Left lobe of liver (tissue), 2 donors: ENCODE measurements at regions not wholly inside any gene's neighbourhood (a gene's known extent, or its start where the extent isn't known, plus 50 kb on each side); places are given as distances from the start of the nearest gene placed in this dataset.
"Not testable (repeated sequence)": the region's sequence is repeated elsewhere in the genome, so short reads cannot be mapped to it uniquely, and the experiment has no call there.

ENCODE experiments used
- ATAC-seq: fragments of 200-7000 bp; cut with Tn5 transposase; one replicate; pipeline ENCODE4 v1.9.1; 2020; ENCODE audit warnings: mild to moderate bottlenecking, moderate library complexity
- DNase-seq: peaks from one replicate; pipeline ENCODE4 v3.0.0-alpha.2; 2020; ENCODE audit warnings: low spot score
- donor health status: DM: no; HTN: no; CAD: no; lungs with moderate emphysema.
- donor health status: DM: no; HTN: yes; CAD: no.

DNA sequence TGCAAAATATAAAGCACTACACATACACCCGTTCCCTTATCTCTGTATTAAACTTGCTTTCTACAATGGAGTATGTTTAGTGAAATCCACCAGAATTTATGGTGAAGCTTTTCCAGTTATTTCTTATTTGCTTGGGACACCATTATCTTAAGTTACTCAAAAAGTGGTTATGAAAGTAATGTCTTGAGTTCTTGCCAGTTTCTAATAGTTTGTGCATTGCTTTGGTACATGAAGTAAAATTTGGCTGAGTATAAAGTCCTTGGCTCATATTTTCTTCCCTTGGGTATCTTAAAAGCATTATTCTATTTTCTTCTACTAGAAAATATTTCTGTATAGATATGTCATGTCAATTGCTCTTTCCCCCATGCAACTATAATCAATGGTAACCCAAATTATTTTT is 85.2 kb downstream of the POLR1F start:
- no peak for DNase-seq
- no peak for ATAC-seq

DNA sequence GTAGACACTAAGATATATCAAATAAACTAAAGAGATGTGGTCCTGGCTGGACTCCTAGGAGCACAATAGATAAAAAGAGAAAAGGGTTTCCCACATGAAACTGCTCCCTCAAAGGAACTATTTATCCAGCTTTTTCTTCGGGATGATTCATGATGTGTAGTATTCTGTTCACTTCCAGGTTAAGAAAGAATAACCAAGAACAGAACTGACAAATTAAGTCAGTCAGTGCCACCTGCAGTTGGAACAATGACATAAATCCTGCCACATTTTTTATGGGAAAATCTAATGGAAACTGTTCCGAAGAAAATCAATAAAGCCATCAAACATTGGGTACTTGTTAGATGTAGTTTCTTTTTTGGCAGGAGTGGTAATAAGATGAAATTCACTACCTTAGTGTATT is 87.1 kb downstream of the POLR1F start:
- ATAC-seq (no peak), DNase-seq (no peak)

DNA sequence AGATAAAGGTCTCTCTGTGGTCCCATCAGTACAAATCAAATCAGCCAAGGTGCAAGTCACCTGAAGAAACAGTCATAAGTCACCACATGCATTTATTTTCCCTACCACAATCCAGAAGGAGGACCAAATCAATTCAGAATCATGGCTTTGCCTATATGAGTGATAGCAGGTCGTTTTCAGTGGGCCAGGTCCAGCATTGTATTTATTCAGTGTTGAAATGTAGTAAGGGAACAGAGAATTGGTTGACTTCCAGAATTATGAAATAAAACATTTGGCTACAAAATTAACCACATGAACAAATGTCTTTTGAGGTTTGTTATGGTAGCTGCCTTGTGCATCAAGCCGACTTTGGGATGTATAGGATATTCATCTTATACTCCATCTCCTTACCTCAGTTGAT is 88.4 kb downstream of the POLR1F start:
- DNase-seq: no peak

DNA sequence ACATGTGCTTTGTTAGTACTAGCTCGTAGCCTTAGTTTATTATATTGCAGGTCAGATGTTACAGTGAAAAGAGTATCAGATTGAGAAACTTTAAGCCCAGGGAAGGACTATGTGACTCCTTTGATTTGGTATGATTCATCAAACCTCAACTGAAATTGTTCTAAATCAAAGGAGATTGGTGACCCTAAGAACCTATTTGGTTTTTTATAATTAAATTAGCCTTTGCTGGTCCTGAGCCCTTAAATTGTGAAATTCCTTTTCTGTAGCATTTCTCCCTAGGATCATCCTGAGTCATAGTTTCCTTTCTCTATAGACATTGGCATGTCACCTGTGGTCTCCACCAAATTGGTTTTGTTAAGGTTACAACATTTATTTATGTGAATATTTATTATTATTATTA is 89.7 kb downstream of the POLR1F start:
- ATAC-seq (no peak), DNase-seq (no peak)

More for the DNA sequence above, 88.4 kb downstream of the POLR1F start:
- ATAC-seq: no peak

DNA sequence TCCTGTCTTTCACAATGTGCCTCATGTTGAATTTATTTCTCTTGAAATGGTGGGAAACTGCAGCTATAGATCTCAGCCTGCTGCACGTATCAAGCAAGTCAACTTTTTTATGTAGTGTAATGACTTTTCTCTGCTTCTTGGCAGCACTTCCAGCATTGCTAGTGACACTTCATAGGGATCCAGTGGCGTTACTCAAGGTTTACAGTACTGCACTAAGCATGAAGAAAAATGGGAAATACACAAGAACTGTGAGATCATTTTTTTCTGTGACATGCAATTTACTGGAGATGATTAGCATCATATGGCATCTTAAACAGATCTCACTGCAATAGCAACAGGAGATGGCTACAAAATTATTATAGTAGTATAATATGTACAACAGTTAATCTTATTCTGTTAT is 90.9 kb downstream of the POLR1F start:
- ATAC-seq (no peak), DNase-seq (no peak)

DNA sequence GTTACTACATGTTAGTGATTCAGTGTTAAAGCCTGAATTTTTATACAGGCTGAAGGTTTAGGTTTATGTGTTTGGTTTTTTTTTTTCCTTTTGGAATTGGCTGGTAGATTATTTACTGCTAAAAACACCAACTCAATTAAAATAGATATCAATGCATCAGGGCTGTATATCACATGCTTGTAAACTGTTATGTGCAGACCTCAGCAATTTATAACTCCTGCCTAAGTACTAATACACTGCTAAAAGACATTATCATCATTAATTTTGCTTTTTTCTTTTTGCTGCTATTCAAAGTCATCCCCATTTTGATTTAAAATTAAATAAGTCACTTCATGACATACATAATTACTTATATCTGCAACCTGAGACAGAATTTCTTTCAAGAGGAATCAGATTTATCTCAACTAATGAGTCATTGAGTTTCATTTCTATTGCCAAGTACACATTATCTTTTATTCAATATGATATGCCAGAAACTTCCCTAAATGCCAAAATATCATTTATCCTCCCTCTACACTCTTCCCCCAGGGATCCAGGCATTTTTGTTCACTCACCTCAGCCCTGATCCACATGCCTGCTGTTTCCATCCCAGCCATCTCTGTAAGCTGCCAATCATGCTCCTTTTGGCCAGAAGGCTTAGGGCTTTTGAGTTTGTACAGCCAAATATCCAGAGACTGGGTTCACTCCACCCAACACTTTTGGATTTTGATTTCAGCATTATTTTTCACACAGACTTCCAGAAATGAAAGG is 98.5 kb downstream of the POLR1F start:
- ATAC-seq: no peak

DNA sequence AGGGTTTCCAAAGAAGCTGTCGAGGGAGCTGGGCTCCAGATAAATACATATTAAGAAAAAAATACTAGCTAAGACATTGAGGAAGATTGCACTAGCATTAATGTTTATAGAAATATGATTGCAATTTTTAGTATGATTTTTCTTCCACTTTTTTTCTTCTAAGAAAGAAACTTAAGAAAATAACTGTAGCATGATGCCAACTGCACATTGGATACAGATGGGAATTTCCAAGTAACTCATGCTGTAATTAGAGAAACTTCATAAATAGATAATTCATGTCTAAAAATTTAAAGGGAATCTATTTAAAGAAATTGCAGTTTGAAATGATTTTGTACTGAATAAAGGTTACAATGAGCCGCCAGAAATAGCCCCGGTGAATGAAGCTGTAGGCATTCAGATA is 119.4 kb downstream of the POLR1F start:
- no peak for DNase-seq
- no peak for ATAC-seq

More for the DNA sequence above, 98.5 kb downstream of the POLR1F start:
- no peak for DNase-seq

DNA sequence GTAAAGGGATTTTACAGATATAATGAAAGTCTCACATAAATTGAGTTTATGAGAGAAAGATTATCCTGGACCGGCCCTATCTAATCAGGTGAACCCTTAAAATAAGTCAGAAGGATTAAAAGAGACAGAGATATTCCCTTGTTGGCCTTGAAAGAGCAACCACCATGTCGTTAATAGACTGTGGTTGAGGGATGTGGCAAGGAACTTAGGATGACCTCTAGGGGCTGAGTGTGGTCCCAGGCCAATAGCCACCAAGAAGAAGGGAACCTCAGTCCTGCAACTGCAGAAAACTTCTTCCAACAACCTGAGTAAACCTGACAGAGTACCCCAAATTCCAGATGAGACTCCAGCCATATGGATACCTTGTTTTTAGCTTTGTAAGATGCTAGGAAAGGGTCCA is 121.5 kb downstream of the POLR1F start:
- DNase-seq (no peak), ATAC-seq (no peak)

DNA sequence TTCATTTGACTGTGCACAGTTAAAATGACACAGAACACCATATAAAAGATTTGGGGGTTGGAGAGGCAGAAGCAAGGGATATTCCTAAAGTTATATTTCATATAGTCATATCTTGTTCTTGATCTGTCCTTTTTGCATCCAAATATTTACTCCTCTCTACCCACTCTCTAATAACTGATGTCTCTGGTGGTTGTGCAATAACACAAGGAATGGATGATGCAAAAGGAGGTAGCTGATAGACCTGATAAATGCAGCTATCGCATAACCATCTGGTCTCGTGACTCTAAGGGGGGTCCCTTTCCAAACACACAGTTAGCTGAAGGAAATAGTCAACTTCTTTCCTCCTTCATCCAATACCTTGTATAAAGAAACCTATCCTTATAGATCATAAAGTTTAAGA is 123.1 kb downstream of the POLR1F start:
- no peak for ATAC-seq
- no peak for DNase-seq

DNA sequence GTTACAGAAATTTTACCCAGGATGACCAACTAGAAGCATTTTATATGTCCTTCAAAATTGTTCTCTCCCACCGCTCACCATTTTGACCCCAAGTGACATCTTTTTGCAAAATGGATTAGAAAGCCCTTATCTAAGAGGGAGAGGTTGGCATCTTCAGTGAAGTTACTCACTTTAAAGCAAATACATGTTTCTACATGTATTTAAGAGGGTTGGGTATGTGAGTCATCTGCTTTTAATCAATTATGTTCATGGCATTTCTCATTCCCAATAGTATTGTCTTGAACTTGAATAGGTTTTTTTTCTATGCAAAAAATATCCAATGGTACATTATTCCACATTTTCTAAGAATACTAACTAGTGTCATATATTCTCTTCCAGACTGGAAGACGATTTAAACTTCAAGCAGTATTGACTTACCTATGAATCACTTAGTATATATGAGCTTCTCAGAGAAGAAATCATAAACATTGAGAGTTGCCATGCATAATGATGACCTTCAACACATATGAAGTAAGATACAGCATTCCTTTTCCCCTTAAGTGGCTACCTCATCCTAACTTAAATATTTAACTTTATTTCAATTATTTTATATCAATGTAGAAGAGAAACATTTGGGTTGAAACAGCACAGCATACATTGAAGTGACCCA is 132.8 kb downstream of the POLR1F start:
- no peak for DNase-seq
- ATAC-seq: no peak

DNA sequence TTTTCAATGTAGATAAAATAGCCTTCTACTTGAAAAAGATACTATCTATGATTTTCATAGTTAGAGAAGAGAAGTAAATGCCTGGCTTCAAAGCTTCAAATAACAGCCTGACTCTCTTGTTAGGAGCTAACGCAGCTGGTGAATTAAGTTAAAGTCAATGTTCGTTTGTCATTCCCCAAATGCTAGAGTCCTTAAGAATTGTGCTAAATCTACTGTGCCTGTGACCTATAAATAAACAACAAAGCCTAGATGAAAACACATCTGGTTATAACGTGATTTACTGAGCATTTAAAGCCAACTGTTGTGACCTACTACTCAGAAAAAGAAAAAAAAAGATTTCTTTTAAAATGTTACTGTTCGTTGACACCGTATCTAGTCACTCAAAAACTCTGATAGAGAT is 134.7 kb downstream of the POLR1F start:
- ATAC-seq: no peak
- DNase-seq: no peak

DNA sequence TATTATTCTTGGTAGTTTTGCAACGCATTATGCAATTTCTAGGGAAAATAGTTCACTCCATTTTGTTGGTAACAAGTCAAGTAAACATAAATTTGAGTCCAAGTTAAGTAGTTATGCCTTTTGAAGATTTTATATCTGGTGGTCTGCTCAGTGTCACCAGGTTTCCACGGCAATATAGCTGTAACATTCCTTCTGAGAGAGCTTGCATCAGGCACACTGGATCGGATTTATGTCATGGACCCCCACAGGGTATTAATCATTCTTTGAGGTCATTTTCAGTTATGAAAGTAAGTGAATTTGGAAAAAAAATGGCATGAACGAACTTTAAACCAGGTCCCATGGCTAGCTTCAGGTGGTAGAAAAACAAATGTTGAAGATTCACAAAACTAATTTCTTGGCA is 136.3 kb downstream of the POLR1F start:
- ATAC-seq: no peak
- DNase-seq: no peak

DNA sequence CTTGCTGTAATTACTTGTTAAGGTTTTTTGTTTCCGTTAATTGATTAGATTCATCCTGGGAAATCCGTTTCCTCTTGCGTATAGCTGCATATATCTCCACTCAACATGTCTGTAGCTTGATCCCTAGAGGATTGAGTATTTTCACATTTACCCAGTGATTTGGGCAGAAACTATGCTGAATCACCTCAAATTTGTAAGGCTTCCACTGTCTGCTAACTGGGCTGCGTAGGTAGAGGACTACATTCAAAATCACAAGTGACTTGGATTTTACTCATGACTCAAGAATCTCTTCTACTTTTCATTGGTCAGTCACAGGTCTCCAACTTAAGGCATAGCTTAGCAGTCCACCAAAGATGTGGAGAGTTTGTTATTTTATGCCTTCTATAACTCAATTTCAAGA is 141.8 kb downstream of the POLR1F start:
- DNase-seq: no peak
- ATAC-seq: no peak

DNA sequence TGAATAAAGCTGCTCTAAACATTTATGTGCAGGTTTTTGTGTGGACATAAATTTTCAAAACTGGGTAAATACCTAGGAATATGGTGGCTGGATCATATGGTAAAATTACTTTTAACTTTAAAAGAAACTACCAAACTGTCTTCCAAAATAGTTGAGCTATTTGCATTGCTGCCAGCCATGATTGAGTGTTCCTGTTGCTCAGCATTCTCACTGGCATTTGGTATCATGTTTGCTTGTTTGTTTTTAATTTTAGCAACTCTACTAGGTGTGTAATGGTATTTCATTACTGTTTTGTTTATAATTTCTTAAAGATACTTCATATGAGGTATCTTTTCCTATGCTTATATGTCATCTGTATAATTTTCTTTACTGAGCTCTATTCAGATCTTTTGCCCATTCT is 143.2 kb downstream of the POLR1F start:
- DNase-seq: no peak
- ATAC-seq: no peak

DNA sequence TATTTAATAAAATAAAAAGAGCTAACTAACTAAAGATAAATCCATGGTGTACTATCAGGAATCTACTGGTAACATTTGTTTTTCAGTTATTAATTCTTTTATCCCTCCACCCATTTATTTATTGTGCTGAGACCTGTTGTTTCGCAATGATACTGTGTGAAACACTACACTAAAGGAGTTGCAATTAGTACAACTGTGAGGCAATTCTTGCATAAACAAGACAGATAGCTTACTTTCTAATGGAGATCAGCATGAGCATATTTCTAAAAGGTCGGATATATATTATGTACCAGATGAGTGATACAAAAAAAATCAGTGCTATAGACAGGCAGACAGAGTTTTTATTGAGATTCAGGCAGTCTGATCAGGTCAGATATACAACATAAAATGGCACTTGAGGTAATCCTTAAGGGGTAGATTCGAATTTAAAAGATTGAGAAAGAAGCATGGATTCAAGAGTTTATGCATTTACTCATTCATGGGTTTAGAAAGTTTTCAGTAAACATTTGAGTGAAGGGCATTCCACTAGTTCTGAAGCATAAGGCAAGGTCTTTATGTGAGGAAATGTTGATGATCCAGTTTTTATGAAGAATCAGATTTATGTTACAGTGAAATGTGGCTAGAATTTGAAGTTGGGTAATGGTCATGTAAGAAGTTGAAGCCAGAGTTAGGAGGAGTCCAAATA is 147.6 kb downstream of the POLR1F start:
- DNase-seq (no peak), ATAC-seq (no peak)

DNA sequence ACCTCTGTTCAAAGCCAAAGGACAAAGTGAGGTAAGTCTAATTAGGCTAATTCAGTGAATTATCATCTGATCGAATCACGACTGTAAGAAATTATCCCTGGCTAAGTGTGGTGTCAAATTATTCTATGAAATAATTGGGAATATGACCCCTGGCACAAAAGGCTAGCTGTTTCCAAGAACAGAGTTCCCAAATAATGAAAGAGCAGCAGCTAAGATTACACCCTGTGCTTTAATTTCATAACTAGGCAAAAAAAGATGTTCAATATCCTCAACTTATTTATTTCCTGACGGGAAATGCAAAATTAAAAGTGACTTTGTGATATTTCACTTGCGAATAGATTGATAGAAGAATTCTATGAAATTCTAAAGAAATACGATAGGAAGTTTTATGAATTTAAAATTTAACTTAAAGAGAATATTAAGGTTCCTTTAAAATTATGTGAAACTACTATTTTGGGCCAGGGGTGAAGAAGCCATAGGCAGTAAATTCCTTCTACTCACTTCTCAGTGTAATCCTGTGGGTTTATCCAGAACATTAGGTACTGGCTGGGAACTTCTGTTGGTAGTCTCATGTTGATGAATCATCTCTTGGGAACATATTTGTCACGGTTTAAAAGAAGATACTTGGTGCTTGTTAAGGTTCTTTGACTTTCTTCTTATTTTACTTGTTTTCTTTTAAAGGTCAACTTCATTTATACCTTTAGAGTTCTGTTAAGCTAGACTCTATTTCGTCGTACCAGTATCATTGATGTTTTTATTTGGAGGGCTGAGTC is 148.5 kb downstream of the POLR1F start:
- ATAC-seq: no peak
- no peak for DNase-seq

DNA sequence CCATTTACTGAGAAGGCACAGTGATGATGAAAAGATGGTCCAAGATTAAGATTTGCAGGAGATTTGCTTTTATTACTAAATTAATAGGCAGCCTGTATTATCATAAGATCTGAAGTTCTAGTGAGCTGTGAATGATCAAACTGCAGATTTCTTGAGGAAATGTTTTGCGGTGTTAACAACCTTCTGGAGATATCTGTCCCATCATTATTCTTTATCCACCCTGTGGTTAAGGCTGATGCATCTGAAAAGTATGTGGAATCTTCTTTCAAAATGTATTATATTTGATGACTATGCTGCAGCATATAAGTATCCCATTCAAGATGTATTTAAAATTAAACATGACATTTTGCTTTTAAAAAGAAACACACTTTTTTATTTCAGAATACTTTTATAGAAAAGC is 150.3 kb downstream of the POLR1F start:
- ATAC-seq: no peak

DNA sequence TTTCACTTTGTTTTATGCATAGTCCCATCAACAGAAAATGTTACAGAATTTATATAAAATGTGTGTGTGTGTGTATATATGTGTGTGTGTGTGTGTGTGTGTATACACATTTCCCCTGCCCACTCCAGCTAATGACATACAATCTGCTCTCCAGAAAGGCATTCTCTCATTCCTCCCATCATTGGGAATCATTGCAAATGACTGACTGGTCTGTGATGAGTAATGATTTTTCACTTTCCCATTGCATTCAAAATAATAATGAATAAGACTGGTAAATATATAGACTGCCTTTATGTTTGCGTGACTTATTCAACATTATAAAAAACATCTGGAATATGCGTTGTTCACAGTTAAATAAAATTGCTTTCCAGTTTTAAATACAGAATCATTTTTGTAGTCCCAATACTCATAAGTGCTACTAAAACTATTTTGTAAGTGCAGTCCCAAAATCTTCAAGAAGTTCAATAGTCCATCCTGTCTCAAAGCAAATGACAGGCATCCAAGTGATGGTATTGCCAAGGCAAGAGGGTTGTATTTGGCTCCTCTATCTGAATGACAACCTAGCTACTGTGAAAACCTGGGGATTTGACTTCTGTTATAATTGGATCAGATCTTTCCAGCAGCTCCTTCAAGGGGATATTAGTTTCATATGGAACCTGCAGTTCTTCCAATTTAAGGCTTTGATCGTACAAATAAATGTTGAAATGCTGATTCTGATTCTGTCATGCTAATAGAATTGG is 150.9 kb downstream of the POLR1F start:
- no peak for ATAC-seq

More for the DNA sequence above, 150.3 kb downstream of the POLR1F start:
- DNase-seq: no peak

DNA sequence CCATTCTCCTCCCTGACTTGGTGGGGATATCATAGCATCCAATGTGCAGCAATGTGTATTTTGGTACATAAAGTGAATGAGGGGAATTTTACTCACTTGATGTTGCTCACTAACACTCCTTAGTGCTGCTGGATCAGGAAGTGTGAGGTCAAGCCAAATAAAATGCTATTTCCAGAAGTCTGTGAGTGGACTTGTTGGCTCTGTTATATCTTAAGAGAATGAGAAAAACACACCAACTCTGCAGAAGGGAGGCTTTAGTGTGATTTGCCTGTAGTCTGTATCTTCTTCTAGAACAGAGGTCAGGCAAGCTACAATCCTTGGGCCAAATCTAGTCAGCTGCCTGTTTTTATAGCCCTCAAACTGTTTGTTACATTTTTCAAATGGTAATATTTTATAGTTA is 154.3 kb downstream of the POLR1F start:
- ATAC-seq: no peak
- DNase-seq: no peak

More for the DNA sequence above, 150.9 kb downstream of the POLR1F start:
- DNase-seq: no peak

DNA sequence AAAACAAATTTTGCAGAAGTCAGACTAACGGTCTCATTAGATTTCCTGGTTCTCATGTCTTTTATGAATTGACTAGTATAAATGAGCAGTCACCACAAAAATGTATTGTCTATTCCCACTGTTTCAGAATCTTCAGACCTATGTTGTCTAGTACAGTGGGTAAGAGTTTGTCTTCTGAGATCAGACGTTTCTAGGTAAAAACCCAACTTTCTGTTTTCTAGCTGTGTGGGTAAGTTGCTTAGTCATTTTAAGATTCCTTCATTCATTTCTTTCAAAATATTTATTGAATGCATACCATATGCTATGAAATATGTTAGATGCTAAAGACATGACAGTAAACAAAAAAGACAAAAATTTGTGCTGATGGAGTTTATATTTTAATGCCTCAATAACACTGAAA is 156.3 kb downstream of the POLR1F start:
- ATAC-seq: no peak
- no peak for DNase-seq

DNA sequence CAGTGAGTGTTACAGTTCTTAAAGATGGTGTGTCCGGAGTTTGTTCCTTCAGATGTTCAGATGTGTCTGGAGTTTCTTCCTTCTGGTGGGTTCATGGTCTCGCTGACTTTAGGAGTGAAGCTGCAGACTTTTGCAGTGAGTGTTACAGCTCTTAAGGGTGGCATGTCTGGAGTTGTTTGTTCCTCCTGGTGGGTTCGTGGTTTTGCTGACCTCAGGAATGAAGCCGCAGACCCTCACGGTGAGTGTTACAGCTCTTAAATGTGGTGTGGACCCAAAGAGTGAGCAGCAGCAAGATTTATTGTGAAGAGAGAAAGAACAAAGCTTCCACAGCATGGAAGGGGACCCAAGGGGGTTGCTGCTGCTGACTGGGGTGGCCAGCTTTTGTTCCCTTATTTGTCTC is 159.6 kb downstream of the POLR1F start:
- not testable (repeated sequence) for DNase-seq, ATAC-seq
